ENCODE measurements at regions not wholly inside any gene's neighbourhood (a gene's known extent, or its start where the extent isn't known, plus 50 kb on each side); places are given as distances from the start of the nearest gene placed in this dataset.
"Not testable (repeated sequence)": the region's sequence is repeated elsewhere in the genome, so short reads cannot be mapped to it uniquely, and the experiment has no call there.

- DNase-seq: no peak
Measured at GRCh38 chr10:21363092-21363730, 162.3 kb downstream of the SKIDA1 start.

DNA sequence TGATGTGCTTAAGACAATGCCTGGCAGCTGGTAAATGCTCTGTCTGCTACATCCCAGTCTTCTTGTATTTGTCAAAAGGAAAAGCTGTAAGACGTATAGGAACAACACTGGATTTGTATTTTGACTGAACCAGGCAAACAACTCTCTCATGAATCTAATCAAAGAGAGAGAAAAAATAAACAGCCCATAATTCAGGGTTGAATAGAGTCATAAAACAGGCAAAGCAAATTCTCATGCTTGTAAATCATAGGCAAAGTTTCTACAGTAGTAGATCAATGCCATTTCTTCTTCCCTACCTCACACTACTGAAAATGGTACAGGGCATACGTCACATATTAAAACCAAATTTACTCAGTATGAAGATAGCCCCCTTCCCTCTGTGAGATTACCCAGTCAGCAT, 166.3 kb downstream of the SKIDA1 start:
- DNase-seq: no peak

DNA sequence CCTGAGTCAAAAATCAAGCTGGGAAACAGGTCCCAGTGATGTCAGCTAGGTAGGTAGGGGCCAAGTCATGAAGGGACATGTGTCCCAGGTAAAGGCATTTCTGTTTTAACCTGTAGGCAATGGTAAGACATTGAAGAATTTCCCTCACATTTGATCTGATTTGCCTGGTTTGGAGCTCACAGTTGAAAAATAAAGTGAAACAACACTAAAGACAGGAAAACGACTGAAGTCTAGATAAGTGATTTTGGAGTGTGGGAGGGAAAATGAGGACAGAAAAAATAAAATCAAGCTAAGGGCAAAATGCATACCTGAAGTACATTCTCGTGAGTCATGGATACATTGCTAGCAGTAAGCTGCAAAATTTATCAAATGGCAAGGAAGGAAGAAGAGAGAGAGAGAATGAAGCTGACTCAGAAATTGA, 169.9 kb downstream of the SKIDA1 start:
- no peak for DNase-seq

DNA sequence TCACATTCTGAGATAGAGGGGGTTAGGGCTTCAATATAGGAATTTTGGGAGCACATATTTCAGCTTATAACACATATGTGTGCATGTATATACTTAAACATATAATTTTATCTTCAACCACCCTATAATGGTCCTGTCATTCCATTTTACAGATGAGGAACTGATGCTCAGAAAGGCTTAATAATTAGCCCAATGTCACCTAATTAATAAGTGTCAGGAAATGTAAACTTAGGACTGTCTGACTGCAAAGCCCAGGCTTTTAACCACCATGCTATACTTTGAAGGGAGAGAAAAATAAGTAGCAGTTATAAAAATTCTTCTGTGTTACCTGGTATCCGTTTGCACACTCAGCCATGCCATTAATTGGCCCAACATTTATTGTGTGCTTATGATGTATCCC, 172.6 kb downstream of the SKIDA1 start:
- DNase-seq: no peak

- DNase-seq: not testable (repeated sequence)
Measured at GRCh38 chr10:21351594-21351993, 173.9 kb downstream of the SKIDA1 start.

DNA sequence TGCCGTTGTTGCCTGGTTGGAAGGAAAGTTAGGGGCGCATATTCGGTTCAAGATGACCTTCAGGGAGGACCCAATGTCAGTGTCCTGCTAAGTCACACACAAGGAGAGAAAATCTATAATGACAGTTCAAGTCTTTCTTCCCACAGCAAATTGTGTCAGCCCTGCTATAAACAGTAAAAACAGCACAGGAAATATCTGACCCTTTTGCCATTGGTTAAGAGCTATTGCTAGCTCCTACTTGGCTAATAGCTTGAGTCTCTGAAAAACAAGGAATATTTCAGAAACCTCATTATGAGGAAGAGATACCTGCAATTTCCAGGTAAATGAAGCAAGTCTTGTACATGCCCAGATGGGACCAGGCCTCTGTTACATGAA, 175.6 kb downstream of the SKIDA1 start:
- no peak for DNase-seq

DNA sequence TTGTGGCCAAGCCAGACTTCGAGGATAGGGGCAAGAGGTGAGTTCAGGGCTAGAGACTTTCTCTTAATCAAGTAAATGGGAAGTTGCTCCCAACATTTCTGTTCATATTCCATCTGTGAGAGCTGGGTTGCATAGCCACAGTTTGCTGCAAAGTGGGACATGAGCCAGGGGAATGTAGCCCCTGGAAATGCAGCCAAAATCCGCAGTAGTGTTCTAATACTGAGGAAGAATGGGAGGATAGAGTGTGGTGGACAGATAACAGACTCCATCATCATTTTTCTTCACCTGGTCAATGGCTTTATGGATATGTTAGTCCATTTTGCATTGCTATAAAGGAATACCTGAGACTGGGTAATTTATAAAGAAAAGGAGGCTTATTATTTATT, 177.7 kb downstream of the SKIDA1 start:
- DNase-seq: no peak

GRCh38 chr10:21347043-21347784, 178.3 kb downstream of the SKIDA1 start:
- DNase-seq: no peak

DNA sequence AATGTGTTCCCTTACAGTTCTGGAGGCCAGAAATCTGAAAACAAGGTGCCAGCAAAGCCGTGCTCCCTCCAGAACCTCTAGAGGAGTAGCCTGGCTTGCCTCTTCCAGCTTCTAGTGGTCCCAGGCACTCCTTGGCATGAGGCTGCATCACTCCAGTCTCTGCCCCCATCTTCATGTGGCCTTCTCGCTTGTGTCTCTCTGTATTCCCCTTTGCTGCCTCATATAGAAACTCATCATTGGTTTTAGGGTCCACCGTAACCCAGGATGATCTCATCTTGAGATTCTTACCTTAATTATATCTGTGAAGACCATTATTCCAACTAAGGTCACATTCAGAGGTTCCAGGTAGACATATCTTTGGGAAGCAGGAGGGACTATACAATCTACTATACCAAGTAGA, 182.4 kb downstream of the SKIDA1 start:
- DNase-seq: no peak

DNA sequence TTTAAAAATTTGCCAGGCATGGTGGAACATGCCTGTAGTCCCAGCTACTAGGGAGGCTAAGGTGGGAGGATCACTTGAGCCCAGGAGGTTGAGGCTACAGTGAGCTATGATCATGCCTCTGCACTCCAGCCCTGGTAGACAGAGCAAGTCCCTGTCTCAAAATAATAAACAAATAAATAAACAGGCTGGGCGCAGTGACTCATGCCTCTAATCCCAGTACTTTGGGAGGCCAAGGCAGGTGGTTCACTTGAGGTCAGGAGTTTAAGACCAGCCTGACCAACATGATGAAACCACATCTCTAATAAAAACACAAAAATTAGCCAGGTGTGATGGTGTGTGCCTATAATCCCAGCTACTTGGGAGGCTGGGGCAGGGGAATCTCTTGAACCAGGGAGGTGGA, 183.0 kb downstream of the SKIDA1 start:
- not testable (repeated sequence) for DNase-seq

DNA sequence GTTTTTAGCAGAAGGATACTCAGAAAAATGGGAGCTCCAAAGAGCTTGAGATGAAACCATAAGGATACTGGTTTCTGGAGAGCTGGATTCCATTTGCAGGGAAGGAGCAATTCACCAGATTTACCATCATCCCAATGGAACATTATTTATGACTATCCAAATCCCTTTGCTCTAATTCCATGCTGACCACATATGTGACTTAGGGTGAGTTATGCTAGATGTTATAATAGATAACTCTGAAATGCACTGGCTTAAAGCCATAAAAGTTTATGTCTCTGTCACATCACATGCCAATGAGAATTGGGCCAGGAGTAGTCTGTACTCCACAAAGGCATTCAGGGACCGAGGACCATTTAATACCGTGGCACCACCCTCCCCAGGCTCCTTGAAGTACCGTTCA, 185.2 kb downstream of the SKIDA1 start:
- no peak for DNase-seq

DNA sequence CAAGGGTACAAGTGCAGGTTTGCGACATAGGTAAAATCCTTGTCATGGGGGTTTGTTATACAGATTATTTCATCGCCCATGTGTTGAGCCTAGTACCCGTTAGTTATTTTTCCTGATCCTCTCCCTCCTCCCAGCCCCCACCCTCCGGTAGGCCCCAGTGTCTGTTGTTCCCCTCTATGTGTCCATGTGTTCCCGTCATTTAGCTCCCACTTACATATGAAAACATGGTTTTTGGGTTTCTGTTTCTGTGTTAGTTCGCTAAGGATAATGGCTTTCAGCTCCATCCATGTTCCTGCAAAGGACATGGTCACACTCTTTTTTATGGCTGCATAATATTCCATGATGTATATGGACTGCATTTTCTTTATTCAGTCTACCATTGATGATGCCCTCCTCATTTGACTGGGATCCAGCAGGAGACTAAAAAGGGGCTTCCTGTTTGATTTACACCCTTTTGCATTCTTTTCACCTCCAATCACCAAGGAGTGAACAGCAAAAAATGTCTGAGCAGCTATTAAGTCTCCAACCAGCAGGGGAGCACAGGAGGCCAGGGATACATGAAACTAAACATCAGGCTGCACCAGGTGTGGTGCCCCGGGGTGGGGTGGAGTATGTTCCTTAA, 188.2 kb downstream of the SKIDA1 start:
- no peak for DNase-seq

DNA sequence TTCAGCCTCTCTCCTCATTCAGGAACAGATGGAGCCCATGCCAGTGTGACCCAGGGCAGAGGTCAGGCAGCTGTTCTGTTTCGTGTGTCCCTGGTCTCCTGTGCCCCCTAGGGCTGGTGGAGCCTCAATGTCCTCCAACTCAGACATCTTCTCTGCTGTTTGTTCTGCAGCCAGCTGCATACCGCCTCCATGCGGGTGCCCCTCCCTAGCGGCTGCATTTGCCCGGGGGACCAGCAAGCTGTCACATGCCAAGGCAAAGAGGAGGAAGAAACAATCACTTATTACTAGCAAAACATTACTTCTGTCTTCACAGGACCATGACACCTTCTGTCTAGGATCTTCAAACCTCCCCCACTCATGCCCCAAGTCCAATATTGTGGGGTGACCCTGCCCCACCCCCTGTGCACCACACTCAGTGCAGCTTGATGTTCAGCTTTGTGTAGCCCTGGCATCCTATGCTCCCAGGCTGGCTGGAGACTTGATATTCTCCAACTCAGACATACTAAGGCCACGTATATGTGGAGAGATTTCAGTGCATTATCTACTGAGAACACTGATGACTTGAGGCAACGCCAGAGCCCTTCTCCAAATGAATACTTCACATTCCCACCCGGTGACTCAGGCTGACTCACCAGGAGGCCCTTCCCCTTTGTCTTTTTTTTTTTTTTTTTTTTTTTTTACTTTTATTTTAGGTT, 188.9 kb downstream of the SKIDA1 start:
- DNase-seq: peak; percentile 58 to 64 (median 58)

DNA sequence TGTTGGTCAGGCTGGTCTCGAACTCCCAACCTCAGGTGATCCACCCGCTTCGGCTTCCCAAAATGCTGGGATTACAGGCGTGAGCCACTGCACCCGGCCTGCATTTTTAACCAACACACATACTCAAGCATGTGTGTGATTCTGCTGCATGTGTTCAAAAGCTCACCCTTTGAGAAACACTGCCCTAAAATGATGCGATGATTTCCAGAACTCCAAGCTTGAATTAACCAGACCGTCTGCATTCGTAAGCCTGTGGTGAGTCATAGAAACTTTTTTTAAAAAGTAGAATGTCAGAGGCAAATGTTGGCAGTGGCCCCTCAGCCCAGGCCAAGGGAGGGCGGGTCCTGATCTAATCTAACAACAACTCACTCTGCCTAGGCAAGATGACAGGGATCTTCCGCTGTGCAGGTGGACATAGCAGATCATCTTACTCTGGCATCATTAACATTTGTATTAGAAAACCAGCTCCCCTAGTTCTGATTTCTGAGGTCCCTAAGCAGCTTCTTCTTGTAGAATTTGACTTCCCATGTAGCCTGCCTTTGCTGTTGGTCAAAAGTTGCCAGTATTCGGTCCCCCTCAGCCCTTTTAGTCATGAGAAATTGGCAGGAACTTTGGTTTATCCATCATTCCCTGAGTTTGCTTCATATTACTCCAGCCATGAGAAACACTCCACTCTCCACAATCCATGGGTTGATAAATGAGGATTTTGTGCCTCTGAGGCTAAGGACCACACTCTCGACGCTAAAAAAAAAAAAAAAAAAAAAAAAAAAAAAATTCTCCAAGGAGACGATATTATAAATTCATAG, 190.4 kb downstream of the SKIDA1 start:
- DNase-seq: no peak

- DNase-seq: no peak
Measured at GRCh38 chr10:21330628-21331020, 194.9 kb downstream of the SKIDA1 start.

DNA sequence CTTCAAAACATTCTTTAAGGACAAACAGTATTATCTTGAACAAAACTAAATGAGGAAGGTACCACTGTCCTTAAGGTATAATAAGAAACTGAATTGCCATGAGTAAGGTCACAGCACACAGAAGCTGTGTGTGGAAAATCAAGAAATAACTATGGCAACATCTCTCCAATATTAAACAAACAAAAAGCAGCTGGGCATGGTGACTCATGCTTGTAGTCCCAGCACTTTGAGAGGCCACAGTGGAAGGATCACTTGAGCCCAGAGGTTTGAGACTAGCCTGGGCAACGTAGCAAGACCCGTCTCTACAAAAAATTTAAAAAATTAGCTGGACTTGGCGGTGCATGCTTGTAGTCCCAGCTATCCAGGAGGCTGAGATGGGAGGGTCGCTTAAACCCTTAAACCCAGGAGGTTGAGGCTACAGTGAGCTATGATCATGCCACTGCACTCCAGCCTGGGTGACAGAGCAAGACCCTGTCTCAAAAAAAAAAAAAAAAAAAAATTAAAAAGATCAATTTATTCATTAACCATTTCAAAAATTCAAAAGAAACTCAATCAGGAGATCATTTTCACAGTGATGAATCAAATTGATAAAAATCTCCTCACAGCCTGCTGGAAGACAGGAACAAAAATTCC, 195.4 kb downstream of the SKIDA1 start:
- peak; percentile 17 to 21 (median 18) for DNase-seq

DNA sequence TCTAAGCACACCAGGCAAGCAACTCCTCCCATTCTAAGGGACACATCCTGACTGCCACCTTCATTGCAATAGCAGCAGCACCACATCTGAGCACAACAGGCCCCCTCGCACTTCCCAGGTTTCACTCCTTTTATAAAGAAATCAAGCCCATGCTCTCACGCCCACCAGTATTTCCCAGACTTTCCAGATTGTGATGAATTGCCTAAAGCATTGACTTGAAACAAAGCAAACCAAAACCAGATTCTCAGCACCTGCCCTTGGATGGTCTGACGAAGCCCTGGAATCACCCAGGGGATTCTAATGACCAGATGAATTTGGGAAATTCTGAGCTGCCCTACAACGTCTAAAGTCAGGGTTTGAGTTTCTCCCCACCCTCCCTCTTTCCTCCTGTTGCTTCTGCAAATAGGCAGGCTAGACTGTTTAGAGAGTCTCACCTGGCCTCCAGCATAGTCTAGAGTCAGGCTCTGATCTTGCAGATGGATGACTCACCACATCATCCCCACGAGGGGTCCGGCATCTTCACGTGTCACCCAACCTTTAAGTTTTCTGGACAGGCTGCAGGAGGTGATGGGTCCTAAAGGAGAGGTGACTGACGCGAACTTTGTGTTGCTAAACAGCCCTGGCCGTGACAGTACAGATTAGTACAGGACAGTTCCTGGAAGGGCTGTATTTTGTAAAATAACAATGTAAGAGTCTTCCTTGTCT, 198.0 kb downstream of the SKIDA1 start:
- DNase-seq: no peak

GRCh38 chr10:21326594-21327288, 198.7 kb downstream of the SKIDA1 start:
- no peak for DNase-seq

DNA sequence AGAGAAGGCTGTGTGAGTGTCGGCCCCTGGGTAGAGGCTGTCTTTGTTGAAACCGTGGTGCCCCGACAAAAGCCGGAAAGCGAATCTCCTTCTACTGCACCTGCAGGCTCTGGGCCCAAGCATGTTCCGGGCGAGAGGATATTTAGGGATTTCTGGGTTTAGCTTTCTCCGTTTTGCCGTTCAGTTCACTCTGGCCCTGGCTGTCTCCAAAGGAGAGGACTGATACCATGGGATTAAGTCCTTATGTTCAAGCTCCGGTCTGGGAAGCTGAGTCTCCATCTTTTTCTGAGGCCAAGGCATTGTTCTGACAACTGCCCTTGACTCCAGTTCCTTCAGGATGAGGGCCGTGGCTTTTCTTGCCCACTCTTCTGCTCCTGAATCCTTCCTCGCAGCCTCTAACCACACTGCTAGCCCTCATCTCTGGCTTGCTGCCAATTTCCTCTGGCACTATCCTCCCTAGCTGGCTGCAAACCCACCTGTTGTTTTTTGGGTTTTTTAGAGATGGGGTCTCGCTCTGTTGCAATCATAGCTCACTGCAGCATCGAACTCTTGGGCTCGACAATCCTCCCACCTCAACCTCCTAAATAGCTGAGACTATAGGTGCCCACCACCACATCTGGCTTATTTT, 206.8 kb downstream of the SKIDA1 start:
- no peak for DNase-seq

DNA sequence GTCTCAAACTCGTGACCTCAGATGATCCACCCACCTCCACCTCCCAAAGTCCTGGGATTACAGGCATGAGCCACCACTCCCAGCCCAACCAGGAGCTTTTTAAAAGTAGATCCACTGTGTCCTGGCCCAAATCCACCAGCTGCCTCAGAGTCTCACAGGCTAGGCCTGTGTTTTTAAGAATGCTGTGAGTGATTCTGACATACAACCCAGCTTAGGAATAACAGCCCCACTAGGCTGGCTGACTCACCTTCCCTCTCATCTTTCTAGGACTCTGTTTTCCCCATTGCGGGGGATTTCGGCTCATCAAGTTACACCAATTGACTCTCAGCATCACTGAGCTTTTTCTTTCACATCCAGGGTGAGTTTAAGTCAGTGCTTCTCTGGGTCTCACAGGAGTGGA, 207.6 kb downstream of the SKIDA1 start:
- DNase-seq: no peak

Measured in suppressor macrophage treated with lipopolysaccharide for 1 hour (primary cell).